ENCODE measurements at regions not wholly inside any gene's neighbourhood (a gene's known extent, or its start where the extent isn't known, plus 50 kb on each side); places are given as distances from the start of the nearest gene placed in this dataset.

DNA sequence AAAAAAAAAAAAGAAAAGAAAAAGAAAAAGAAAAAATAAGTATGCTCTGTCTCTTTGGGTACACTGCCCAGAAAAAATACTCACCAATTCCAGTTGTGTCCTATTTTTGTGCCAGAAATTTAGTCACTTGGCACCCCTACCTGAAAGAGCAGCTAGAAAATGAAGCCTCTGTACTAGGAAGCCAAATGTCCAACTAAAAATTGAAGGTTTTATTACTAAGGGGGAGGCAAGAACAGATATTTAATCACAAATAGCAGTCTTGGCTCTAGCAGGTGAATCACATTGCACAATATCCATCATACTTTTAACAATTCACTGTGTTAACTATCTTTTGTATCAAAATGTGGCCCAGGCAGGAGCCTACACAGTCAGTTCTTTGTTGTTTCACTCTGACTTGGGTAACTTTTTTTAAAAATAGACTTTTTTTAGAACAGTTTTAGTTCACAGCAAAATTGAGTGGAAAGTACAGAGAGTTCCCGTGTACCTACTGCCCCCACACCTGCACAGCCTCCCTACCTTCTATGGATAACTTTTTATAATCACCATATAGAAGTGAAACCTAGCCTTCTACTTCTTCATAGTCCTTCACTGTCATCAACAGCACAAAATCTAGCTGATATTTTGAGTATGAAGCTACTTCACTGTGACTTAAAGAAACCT is 87.1 kb upstream of the ATF7IP start:
- intact Hi-C loops (cut with DNase I) = no loop called here
- TF ChIP-seq, protein P1, sequence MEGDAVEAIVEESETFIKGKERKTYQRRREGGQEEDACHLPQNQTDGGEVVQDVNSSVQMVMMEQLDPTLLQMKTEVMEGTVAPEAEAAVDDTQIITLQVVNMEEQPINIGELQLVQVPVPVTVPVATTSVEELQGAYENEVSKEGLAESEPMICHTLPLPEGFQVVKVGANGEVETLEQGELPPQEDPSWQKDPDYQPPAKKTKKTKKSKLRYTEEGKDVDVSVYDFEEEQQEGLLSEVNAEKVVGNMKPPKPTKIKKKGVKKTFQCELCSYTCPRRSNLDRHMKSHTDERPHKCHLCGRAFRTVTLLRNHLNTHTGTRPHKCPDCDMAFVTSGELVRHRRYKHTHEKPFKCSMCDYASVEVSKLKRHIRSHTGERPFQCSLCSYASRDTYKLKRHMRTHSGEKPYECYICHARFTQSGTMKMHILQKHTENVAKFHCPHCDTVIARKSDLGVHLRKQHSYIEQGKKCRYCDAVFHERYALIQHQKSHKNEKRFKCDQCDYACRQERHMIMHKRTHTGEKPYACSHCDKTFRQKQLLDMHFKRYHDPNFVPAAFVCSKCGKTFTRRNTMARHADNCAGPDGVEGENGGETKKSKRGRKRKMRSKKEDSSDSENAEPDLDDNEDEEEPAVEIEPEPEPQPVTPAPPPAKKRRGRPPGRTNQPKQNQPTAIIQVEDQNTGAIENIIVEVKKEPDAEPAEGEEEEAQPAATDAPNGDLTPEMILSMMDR (IDR thresholded peaks at IDR 0.05) = no peak
- Histone ChIP-seq H3K9me3 (no peaks in the 10 kb centered on the region), H3K36me3 (ENCODE audit: insufficient read depth in 1 of 2, low read depth in 1 of 2) (no peaks in the 10 kb centered on the region), H3K27me3 (ENCODE audit: insufficient read depth in 3 of 3, low read length in 2 of 3) (no peaks in the 10 kb centered on the region), H3K27ac (no peak overlapping the region), H3K4me3 (no peak overlapping the region), H3K4me1 (no peaks in the 10 kb centered on the region)
- 34 to 41% (median 38%) methylated on average over 1 of the region's 1 CpG for WGBS, 3 donors
- no peak for DNase-seq
- no peak for ATAC-seq

DNA sequence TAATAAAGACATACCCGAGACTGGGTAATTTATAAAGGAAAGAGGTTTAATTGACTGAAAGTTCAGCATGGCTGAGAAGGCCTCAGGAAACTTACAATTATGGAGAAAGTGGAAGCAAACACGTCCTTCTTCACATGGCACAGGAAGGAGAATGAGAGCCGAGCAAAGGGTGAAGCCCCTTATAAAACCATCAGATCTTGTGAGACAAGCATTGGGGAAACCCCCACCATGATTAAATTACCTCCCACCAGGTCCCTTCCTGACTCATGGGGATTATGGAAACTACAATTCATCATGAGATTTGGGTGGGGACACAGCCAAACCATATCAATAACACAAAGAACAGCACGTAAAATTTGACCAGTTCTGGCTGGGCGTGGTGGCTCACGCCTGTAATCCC is 85.6 kb upstream of the ATF7IP start:
- DNase-seq (no peak), ATAC-seq (no peak)
- no peak overlapping the region for H3K27ac ChIP-seq
- TF ChIP-seq, protein P1 (IDR thresholded peaks at IDR 0.05) = no peak
- H3K4me1 ChIP-seq = no peaks in the 10 kb centered on the region
- 82 to 89% (median 86%) methylated on average over 6 of the region's 6 CpGs for WGBS, 3 donors
- H3K9me3 ChIP-seq = no peaks in the 10 kb centered on the region
- no peaks in the 10 kb centered on the region for H3K27me3 ChIP-seq (ENCODE audit: insufficient read depth in 3 of 3, low read length in 2 of 3)
- H3K4me3 ChIP-seq = no peak overlapping the region
- intact Hi-C loops (cut with DNase I) = no loop called here
- no peaks in the 10 kb centered on the region for H3K36me3 ChIP-seq (ENCODE audit: insufficient read depth in 1 of 2, low read depth in 1 of 2)

DNA sequence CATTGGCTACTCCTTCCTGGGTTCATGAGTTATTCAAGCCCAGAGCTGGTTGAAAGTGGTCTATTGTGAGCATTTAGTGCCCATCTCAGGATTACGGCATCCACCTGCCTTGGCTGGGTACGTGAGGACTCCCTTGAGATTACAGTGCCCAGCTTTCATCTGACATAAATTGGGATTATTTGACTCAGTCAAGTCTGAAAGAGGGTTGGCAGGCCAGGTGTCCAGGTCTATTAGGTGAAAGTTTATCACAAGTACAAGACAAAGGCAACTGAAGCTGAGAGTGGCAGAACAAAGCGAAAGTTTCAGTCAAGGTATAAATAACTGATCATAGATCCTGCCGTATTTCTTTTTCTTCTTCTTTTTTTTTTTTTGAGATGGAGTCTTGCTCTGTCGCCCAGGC is 84.6 kb upstream of the ATF7IP start:
- intact Hi-C loops (cut with DNase I) = no loop called here
- H3K27ac ChIP-seq = no peak overlapping the region
- no peaks in the 10 kb centered on the region for H3K4me1 ChIP-seq
- no peaks in the 10 kb centered on the region for H3K27me3 ChIP-seq (ENCODE audit: insufficient read depth in 3 of 3, low read length in 2 of 3)
- H3K36me3 ChIP-seq (ENCODE audit: insufficient read depth in 1 of 2, low read depth in 1 of 2) = no peaks in the 10 kb centered on the region
- WGBS, 3 donors = 93 to 99% (median 93%) methylated on average over 5 of the region's 5 CpGs
- TF ChIP-seq, protein P1 (IDR thresholded peaks at IDR 0.05) = no peak
- no peak overlapping the region for H3K4me3 ChIP-seq
- ATAC-seq (no peak), DNase-seq (no peak)
- peaks cover 3% of the 10 kb centered on the region for H3K9me3 ChIP-seq

DNA sequence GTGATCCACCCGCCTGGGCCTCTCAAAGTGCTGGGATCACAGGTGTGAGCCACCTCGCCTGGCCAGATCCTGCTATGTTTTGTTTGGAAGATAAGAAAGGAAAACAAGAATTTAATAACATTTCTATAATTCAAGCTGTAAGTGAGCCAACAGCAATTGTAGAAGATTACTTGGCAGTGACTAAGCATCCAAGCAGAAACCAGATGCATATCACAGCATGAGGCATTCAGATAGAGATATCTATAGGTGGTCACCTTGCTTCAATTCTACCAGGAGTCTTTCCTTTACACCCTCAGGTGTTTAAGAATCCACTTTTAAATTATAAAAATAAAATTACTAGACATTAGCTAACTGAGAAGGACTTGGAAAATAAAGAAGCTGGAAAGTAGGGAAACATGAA is 83.9 kb upstream of the ATF7IP start:
- TF ChIP-seq, protein P1 (IDR thresholded peaks at IDR 0.05) = no peak
- H3K4me1 ChIP-seq = no peaks in the 10 kb centered on the region
- no peak for DNase-seq
- ATAC-seq = no peak
- intact Hi-C loops (cut with DNase I) = no loop called here
- no peak overlapping the region for H3K4me3 ChIP-seq
- H3K27me3 ChIP-seq (ENCODE audit: insufficient read depth in 3 of 3, low read length in 2 of 3) = no peaks in the 10 kb centered on the region
- H3K9me3 ChIP-seq = peaks cover 3% of the 10 kb centered on the region
- 100% methylated on average over 2 of the region's 2 CpGs for WGBS, 3 donors
- H3K27ac ChIP-seq = no peak overlapping the region
- no peaks in the 10 kb centered on the region for H3K36me3 ChIP-seq (ENCODE audit: insufficient read depth in 1 of 2, low read depth in 1 of 2)
